CD4-positive, alpha-beta T cell treated with Interferon gamma for 1 hour (primary cell): ENCODE measurements at regions not wholly inside any gene's neighbourhood (a gene's known extent, or its start where the extent isn't known, plus 50 kb on each side); places are given as distances from the start of the nearest gene placed in this dataset.
"Not testable (repeated sequence)": the region's sequence is repeated elsewhere in the genome, so short reads cannot be mapped to it uniquely, and the experiment has no call there.

Experiments
- DNase-seq: peaks from one replicate; pipeline ENCODE4 v3.0.0-alpha.2; 2020

- no peak for DNase-seq
These were observed 106.4 kb downstream of the BRD1 start for GRCh38 chr22:49721211-49721763.

- DNase-seq, result no peak
These were observed 107.3 kb downstream of the BRD1 start for GRCh38 chr22:49720279-49720959.

DNA sequence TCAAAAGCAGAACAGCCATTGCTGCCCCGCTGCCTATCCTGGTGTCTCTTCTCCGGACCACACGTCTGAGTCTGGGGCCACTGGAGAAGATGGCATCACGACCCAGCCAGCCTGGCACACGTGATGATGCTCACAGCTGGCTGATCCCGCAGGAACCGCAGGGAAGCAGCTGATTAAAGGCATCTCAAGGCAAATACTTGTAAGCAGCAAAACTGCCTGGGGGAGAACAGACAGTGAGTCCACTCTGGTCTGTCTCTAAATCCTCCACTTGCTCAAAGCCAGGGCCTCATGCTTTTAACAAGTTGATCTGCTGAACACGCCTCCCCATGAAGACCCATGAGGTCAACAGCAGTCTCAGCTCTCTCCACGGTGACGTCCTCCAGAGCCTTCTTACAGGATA, 108.6 kb downstream of the BRD1 start:
- no peak for DNase-seq

DNA sequence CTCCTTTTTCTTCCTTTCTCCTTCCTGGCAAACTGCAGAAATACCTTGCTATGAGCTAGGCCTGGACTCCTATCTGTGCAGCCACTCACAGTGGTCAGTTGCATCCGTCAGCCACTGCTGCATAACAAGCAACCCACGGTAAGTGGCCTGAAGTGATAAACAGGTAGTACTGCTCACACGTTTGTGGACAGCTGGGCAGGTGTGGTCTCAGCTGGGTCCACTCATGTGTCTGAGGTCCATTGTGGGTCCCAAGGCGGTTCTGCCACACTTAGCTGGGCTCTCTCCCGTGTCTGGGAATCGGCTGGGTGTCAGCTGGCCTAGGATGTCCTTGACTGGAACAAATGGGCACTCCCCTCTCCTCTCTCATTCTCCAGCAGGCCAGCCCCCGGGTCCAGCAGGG, 109.3 kb downstream of the BRD1 start:
- DNase-seq, result no peak

- no peak for DNase-seq
These were observed 110.3 kb downstream of the BRD1 start for GRCh38 chr22:49717322-49717919.

- DNase-seq, result no peak
These were observed 111.2 kb downstream of the BRD1 start for GRCh38 chr22:49716441-49716840.

DNA sequence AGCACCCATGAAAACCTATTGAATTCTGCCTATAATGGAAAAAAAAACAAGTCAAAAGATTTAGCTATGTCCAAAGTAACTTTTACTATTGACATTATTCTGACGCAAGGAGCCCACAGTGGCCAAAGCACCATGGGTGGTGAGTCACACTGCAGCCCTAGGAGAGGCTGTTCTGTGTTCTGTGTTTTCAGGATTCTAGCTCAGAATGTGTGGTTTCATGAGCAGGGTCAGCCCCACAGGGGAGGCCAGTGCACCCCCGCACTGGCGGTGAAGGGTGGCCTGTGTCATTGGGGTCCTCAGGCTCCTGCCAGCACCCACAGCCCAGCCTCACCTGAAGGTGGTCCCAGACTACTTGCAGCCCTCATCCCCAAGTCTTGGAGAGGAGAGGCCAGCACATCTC, 112.2 kb downstream of the BRD1 start:
- no peak for DNase-seq

GRCh38 chr22:49713003-49713402, 114.7 kb downstream of the BRD1 start:
- no peak for DNase-seq

DNA sequence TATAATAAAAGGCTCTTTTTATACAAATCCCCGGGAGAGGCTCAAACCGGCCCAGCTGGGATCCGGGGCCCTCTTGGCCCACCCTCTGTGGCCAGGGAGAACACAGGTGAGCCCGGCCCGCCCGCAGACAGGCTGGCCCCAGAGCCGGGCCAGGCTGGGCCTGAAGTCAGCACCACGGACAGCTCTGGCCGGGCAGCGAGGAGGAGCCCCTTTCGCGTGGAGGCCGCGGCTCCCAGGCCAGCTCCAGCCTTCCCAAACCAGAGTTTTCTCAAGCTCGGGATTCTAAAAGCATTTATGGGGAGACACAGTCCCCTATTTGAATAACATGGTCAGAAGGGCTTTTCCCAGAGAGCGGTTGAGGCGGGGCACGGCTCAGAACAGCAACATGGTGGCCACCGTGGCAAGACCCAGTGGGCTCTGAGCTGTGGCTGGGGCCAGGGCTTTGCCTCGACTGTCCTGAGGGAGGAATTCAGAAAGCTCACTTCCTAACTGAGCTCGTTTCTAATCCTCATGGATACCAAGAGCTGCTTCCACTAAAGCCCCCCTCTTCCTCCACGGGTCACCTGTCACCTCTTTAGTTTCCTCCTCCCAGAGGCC, 115.4 kb downstream of the BRD1 start:
- DNase-seq, result no peak

DNA sequence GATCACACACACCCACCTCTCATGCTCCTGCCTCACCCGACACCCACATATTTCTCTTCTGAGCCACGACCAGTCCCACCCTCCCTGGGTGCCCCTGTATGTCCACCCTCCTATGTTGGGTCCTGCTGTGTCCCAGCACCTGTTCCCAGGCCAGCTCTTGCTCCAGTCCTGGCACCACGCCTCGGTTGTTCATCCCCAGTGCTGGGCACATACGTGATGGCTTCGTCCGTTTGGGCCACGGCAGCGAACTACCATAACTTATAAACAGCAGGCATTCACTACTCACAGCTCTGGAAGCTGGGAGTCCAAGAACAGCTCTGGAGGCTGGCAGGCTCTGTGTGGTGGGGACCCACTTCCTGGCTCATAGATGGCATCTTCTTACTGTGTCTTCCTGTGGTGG, 116.9 kb downstream of the BRD1 start:
- no peak for DNase-seq

- DNase-seq, result no peak
These were observed 118.2 kb downstream of the BRD1 start for GRCh38 chr22:49709464-49709863.

DNA sequence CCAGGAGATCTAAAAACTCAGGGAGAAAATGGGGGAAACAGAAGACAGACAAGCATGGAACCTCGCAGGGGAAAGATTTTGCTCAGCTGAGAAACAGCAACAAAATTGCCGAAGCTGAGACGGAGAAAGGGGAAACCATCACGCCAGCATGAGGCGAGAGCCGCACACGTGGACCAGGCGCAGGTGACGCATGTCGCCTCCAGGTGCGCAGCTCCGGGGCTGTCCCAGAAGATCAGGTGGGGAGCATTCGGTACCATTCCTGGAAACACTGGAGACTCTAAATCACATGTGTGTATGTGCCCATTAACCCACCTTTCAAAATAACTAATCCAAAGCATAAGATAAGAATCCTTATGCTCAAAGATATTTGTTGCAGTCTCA, 121.7 kb downstream of the BRD1 start:
- no peak for DNase-seq

- DNase-seq, result no peak
These were observed 122.3 kb downstream of the BRD1 start for GRCh38 chr22:49705216-49705971.

DNA sequence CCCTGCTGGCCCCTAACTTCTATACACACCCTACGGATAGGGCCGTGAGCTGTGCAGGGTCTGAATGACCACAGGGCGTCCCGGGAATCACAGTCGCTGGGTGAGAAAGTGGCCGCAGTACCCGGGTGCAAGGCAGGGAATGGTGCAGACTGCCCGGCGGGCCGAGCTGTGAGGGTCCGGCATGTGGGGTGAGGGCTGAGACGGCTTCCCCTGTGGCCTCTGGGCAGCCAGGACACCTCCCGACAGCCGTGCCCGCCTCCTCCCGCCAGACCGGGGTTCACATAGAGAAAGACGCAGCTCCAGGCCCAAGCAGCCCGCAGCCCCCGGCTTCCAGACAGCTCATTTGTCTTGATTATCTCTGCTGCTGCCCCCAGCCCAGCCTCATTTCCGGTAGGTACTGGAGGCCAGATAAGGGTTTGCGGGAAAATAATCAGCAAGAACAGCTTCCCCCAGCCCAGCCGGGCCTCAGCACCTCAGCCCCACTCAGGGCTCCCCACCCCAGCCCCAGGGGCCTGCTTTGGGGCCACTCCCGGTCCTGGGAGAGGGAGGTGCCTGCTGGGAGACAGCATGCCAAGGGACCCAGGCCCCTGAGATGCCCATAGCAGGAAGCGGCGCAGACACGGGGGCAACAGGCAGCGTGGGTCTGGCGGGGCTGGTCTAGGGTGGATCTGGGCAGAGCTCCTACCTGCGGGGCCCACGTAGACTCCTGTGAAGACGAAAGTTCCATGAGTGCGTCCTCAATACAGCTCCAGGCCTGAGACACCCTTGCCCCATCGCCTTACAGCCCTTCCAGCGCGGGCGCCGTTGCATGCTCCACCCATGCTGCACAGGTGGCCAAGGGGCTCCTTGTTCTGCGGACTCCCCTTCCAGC, 123.1 kb downstream of the BRD1 start:
- DNase-seq, result no peak

GRCh38 chr22:49703990-49704344, 123.7 kb downstream of the BRD1 start:
- no peak for DNase-seq

DNA sequence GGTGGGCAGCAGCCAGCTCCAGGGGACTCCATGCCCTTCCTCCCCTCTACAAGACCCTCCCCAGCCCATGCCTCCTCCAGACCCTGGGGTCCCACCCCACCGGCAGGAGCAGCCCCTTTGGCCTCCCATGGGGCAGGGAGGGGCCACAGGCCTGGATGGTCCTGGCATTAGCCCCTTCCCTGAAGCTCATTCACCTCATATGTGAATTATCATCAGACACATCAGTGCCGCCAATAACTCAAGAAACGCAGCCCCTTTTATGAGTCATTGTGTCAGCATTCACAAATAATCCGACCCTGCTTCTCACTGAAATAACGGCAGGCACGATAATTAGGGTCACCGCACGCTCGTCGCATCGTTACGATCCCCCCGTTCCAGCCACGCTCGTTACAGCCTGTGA, 124.2 kb downstream of the BRD1 start:
- DNase-seq, result no peak

- DNase-seq, result no peak
These were observed 125.6 kb downstream of the BRD1 start for GRCh38 chr22:49702068-49702397.

- DNase-seq, result no peak
These were observed 126.1 kb downstream of the BRD1 start for GRCh38 chr22:49701380-49702067.

- DNase-seq, result no peak
These were observed 127.7 kb downstream of the BRD1 start for GRCh38 chr22:49699928-49700498.

DNA sequence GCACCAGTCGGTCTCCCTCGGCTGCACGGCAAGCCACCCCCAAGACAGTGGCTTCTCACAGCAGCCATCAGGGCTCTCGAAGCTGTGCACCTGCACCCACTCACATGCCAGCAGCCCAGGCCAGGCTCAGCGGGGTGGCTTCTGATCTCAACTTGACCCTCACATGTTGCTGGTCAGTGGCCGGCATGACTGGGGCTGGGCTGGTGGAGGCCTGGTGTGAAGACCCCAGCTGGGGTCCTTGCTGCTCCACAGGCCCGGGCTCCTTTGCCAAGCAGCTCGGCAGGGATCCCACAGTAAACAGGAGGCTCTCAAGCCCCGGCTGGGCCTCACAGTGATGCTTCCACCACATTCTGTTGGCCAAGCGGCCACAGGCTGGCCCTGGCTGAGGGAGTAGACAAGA, 128.2 kb downstream of the BRD1 start:
- DNase-seq, result no peak

DNA sequence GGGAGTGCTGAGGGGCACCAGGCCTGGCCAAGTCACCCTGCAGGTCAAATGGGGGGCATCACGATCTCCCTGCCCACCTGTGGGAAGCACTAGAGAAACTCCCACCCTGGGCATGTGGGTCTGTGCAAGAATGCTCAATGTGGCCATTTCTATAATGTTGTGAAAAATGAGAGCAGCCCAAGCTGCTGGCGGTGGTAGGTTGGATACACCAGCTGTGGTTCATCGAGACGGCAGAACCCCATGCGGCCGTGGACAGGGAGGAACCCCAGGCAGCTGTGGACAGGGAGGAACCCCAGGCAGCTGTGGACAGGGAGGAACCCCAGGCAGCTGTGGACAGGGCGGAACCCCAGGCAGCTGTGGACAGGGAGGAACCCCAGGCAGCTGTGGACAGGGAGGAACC, 129.1 kb downstream of the BRD1 start:
- DNase-seq, result not testable (repeated sequence)

GRCh38 chr22:49697047-49697446, 130.6 kb downstream of the BRD1 start:
- DNase-seq, result no peak
